Loucy (cell line): ENCODE measurements at regions not wholly inside any gene's neighbourhood (a gene's known extent, or its start where the extent isn't known, plus 50 kb on each side); places are given as distances from the start of the nearest gene placed in this dataset.

Source experiments
- EZH2phosphoT487 ChIP-seq: fragments of 200-600 bp; IDR thresholded peaks from 2 replicates; pipeline ENCODE4 v1.6.1; 2018; ENCODE audit warnings: antibody characterized with exemption, mild to moderate bottlenecking, moderate library complexity, borderline replicate concordance
- TF ChIP-seq, protein P1 (sequence below): fragments of 200-600 bp; sonication (generic); conservative IDR thresholded peaks from 2 replicates; pipeline ENCODE4 v1.5.1; 2014; ENCODE audit warnings: mild to moderate bottlenecking, antibody characterized with exemption, low read length

DNA sequence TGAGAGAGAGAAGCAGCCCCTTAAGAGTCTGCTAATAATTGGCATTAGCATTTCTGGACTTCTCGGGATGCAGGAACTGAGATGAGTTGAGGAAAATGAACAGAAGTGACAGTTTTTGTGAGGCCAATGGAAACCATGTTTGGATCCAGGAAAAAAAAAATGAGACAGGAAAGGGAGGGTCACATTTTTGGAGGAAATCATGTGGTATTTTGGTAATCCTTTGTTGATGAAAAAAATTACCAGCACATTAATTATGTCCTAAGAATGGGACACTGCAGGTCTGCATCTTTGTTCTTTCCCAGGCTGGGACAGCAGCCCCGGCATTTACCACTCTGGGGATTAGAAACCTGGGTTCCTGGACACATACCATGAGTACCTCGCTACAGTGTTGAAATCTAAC is 109.9 kb upstream of the ZFHX3 start:
- TF ChIP-seq, protein P1, sequence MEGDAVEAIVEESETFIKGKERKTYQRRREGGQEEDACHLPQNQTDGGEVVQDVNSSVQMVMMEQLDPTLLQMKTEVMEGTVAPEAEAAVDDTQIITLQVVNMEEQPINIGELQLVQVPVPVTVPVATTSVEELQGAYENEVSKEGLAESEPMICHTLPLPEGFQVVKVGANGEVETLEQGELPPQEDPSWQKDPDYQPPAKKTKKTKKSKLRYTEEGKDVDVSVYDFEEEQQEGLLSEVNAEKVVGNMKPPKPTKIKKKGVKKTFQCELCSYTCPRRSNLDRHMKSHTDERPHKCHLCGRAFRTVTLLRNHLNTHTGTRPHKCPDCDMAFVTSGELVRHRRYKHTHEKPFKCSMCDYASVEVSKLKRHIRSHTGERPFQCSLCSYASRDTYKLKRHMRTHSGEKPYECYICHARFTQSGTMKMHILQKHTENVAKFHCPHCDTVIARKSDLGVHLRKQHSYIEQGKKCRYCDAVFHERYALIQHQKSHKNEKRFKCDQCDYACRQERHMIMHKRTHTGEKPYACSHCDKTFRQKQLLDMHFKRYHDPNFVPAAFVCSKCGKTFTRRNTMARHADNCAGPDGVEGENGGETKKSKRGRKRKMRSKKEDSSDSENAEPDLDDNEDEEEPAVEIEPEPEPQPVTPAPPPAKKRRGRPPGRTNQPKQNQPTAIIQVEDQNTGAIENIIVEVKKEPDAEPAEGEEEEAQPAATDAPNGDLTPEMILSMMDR = no peak
- no peak for TF ChIP-seq EZH2phosphoT487
